HCT116 (cell line): ENCODE measurements at regions not wholly inside any gene's neighbourhood (a gene's known extent, or its start where the extent isn't known, plus 50 kb on each side); places are given as distances from the start of the nearest gene placed in this dataset.

ENCODE experiments used
- ATAC-seq: fragments of 200-7000 bp; cut with Tn5 transposase; 2 replicates; pipeline ENCODE4 v1.9.1; 2020; ENCODE audit warnings: mild to moderate bottlenecking, moderate library complexity
- BruUV-seq: library from RNA; stranded (reverse); fragments of 400-500 nt; replicated peaks from 2 replicates; lab custom pipeline; 2021; lab: Mats Ljungman, UMichigan
- CTCF ChIA-PET: fragments of 300-600 bp; sonication (Branson Sonifier 250); formaldehyde crosslinking; loops from one replicate; lab custom pipeline; 2021; ENCODE audit warnings: antibody characterized with exemption; lab: Charles Lee
- POLR2A ChIA-PET: fragments of 300-600, 350-600 bp; sonication (Branson Sonifier 250); formaldehyde crosslinking; loops from one replicate; lab custom pipeline; 2021; ENCODE audit warnings: antibody characterized with exemption; lab: Charles Lee
- RAD21 ChIA-PET, 2 experiments: fragments of 300-600 bp; sonication (Branson Sonifier 250); formaldehyde crosslinking; loops; one replicate each; lab custom pipeline; 2023; ENCODE audit warnings: low total read pairs in 2 of 2; ENCODE audit not compliant: uncharacterized antibody in 2 of 2, unreplicated experiment in 2 of 2, low non-redundant PET in 1 of 2; lab: Charles Lee
- DNase-seq: peaks from one replicate; pipeline ENCODE4 v3.0.0-alpha.2; 2010; ENCODE audit warnings: low read depth, low spot score
- H2AFZ ChIP-seq: fragments of 200-600 bp; shearing (Covaris generic), sonication (generic); 2 replicates; pipeline ENCODE4 v1.6.1; 2017; ENCODE audit warnings: low read depth, mixed run types, mixed read lengths, antibody characterized with exemption, low read length; ENCODE audit not compliant: poor library complexity, severe bottlenecking
- H3K27ac ChIP-seq: 2 replicates; pipeline ENCODE4 v1.5.1; 2012; ENCODE audit warnings: low read depth, low read length
- H3K27me3 ChIP-seq: fragments of 200-600 bp; sonication (generic); 2 replicates; pipeline ENCODE4 v1.6.1; 2016; ENCODE audit warnings: mixed run types, low read length, mixed read lengths; ENCODE audit not compliant: insufficient read depth
- H3K36me3 ChIP-seq, 2 experiments: fragments of 200-500 bp in 1 of 2; fragments of 200-600 bp in 1 of 2; sonication (Bioruptor generic) in 1 of 2; sonication (generic) in 1 of 2; 2 replicates each; pipeline versions ENCODE4 v1.5.1 to v1.6.1; 2014 to 2016; ENCODE audit warnings: low read length in 2 of 2, inconsistent platforms in 1 of 2, mixed read lengths in 1 of 2, mixed run types in 1 of 2; ENCODE audit not compliant: insufficient read depth in 2 of 2, control insufficient read depth in 1 of 2
- H3K4me1 ChIP-seq, 2 experiments: fragments of 200-600 bp in 1 of 2; sonication (generic) in 1 of 2; 2 replicates each; pipeline versions ENCODE4 v1.5.1 to v1.6.1; 2012 to 2017; ENCODE audit warnings: low read length in 2 of 2, inconsistent platforms in 1 of 2, mild to moderate bottlenecking in 1 of 2, mixed read lengths in 1 of 2, mixed run types in 1 of 2, moderate library complexity in 1 of 2; ENCODE audit not compliant: insufficient read depth in 2 of 2, control insufficient read depth in 1 of 2
- H3K4me2 ChIP-seq: fragments of 200-600 bp; sonication (generic); 2 replicates; pipeline ENCODE4 v1.6.1; 2017; ENCODE audit warnings: mixed run types, low read length, mixed read lengths
- H3K4me3 ChIP-seq, 2 experiments: fragments of 200-600 bp in 1 of 2; sonication (generic) in 1 of 2; replicated peaks in 1 of 2; 2 replicates each; pipeline ENCODE4 v1.5.1; 2011 to 2016; ENCODE audit warnings: low read length in 2 of 2, control low read depth in 1 of 2, low read depth in 1 of 2, mild to moderate bottlenecking in 1 of 2, mixed read lengths in 1 of 2, mixed run types in 1 of 2
- H3K79me2 ChIP-seq: fragments of 200-600 bp; sonication (generic); 2 replicates; pipeline ENCODE4 v1.6.1; 2017; ENCODE audit warnings: mild to moderate bottlenecking, mixed run types, low read length, moderate library complexity, mixed read lengths; ENCODE audit not compliant: insufficient read depth
- H3K9ac ChIP-seq: fragments of 200-600 bp; sonication (generic); 2 replicates; pipeline ENCODE4 v1.6.1; 2016; ENCODE audit warnings: low read length, mixed read lengths
- H3K9me2 ChIP-seq: fragments of 200-600 bp; sonication (generic), shearing (Covaris generic); 2 replicates; pipeline ENCODE4 v1.6.1; 2017; ENCODE audit warnings: mixed run types, mild to moderate bottlenecking, moderate library complexity; ENCODE audit not compliant: insufficient read depth
- H3K9me3 ChIP-seq, 2 experiments: fragments of 200-500 bp in 1 of 2; fragments of 200-600 bp in 1 of 2; sonication (Bioruptor generic) in 1 of 2; sonication (generic) in 1 of 2; 2 replicates each; pipeline ENCODE4 v1.6.1; 2014 to 2017; ENCODE audit warnings: low read length in 2 of 2, mixed read lengths in 2 of 2, inconsistent platforms in 1 of 2, low read depth in 1 of 2, mild to moderate bottlenecking in 1 of 2, mixed run types in 1 of 2, moderate library complexity in 1 of 2; ENCODE audit not compliant: control insufficient read depth in 1 of 2, insufficient read depth in 1 of 2
- H4K20me1 ChIP-seq: fragments of 200-600 bp; sonication (generic), shearing (Covaris generic); 2 replicates; pipeline ENCODE4 v1.6.1; 2017; ENCODE audit warnings: mixed run types, mild to moderate bottlenecking, moderate library complexity; ENCODE audit not compliant: insufficient read depth
- CBX3 ChIP-seq: IDR thresholded peaks from 2 replicates; pipeline ENCODE4 v1.6.1; 2012; ENCODE audit warnings: low read depth
- CTCF ChIP-seq, 3 experiments: fragments of 200-600 bp in 1 of 3; sonication (generic) in 1 of 3; IDR thresholded peaks in 2 of 3; conservative IDR thresholded peaks in 1 of 3; 2 replicates each; pipeline ENCODE4 v1.5.1; 2012 to 2017; ENCODE audit warnings: low read depth in 2 of 3, low read length in 2 of 3, antibody characterized with exemption in 1 of 3, borderline replicate concordance in 1 of 3, control low read depth in 1 of 3, mild to moderate bottlenecking in 1 of 3, mixed read lengths in 1 of 3, mixed run types in 1 of 3, moderate library complexity in 1 of 3; ENCODE audit not compliant: insufficient read depth in 1 of 3
- EGR1 ChIP-seq: IDR thresholded peaks from 2 replicates; pipeline ENCODE4 v1.6.1; 2012; ENCODE audit warnings: low read depth
- FOSL1 ChIP-seq: IDR thresholded peaks from 2 replicates; pipeline ENCODE4 v1.6.1; 2012; ENCODE audit warnings: low read depth
- JUND ChIP-seq: IDR thresholded peaks from 2 replicates; pipeline ENCODE4 v1.6.1; 2012
- MAX ChIP-seq: IDR thresholded peaks from 2 replicates; pipeline ENCODE4 v1.6.1; 2012
- RAD21 ChIP-seq: IDR thresholded peaks from 2 replicates; pipeline ENCODE4 v1.6.1; 2012; ENCODE audit warnings: low read depth, mild to moderate bottlenecking
- REST ChIP-seq: IDR thresholded peaks from 2 replicates; pipeline ENCODE4 v1.6.1; 2012; ENCODE audit warnings: low read depth
- SIN3A ChIP-seq: IDR thresholded peaks from 2 replicates; pipeline ENCODE4 v1.6.1; 2012; ENCODE audit warnings: low read depth
- SP1 ChIP-seq: IDR thresholded peaks from 2 replicates; pipeline ENCODE4 v1.6.1; 2012; ENCODE audit warnings: low read depth
- SRF ChIP-seq: IDR thresholded peaks from 2 replicates; pipeline ENCODE4 v1.6.1; 2012; ENCODE audit warnings: low read depth
- TCF7L2 ChIP-seq: IDR thresholded peaks from 2 replicates; pipeline ENCODE4 v1.7.0; 2011; ENCODE audit warnings: borderline replicate concordance, inconsistent platforms; ENCODE audit not compliant: insufficient read depth, insufficient read length; ENCODE audit errors: extremely low read depth
- ZFX ChIP-seq: fragments of 450-650 bp; IDR thresholded peaks from 2 replicates; pipeline ENCODE4 v1.6.1; 2017
- intact Hi-C: fragments of 100-400 bp; cut with micrococcal nuclease; formaldehyde crosslinking; loops from 2 replicates; pipeline ENCODE4 v1.10.0; 2022

- BruUV-seq: no TSS peak
- POLR2A ChIA-PET: no interaction called here
- CTCF ChIA-PET: no interaction called here
These were observed 61.6 kb upstream of the WDR11 start for GRCh38 chr10:120789303-120790203.

GRCh38 chr10:120791316-120791715 lies 59.8 kb upstream of the WDR11 start:
- ChIA-PET RAD21 (no interaction called here), CTCF (no interaction called here), POLR2A (no interaction called here)
- Histone ChIP-seq H3K9me3 (no peaks in the 10 kb centered on the region), H4K20me1 (no peaks in the 10 kb centered on the region), H3K27ac (no peak overlapping the region), H3K4me2 (no peak overlapping the region), H3K79me2 (no peaks in the 10 kb centered on the region), H2AFZ (no peak overlapping the region), H3K36me3 (no peaks in the 10 kb centered on the region), H3K27me3 (peaks cover 34% of the 10 kb centered on the region), H3K9me2 (no peaks in the 10 kb centered on the region), H3K9ac (no peak overlapping the region), H3K4me1 (no peaks in the 10 kb centered on the region), H3K4me3 (no peak overlapping the region)
- no TSS peak for BruUV-seq
- no peak for DNase-seq
- intact Hi-C loops: no loop called here
- no peak for ATAC-seq
- TF ChIP-seq TCF7L2 (no peak), SIN3A (no peak), RAD21 (no peak), CTCF (IDR thresholded peaks at IDR 0.05 in 2 of 3, conservative IDR thresholded peaks at IDR 0.05 in 1 of 3; ENCODE audit: borderline replicate concordance in 1 of 3, insufficient read depth in 1 of 3, low read depth in 2 of 3, low read length in 2 of 3) (no peak), SRF (no peak), REST (no peak), SP1 (no peak), EGR1 (no peak), JUND (no peak), CBX3 (no peak), ZFX (no peak), FOSL1 (no peak), MAX (no peak)

More at GRCh38 chr10:120789303-120790203, 61.6 kb upstream of the WDR11 start:
- intact Hi-C loops: no loop called here
- no peak for DNase-seq
- RAD21 ChIA-PET: no interaction called here
- Histone ChIP-seq H3K27ac (no peak overlapping the region), H3K36me3 (no peaks in the 10 kb centered on the region), H3K4me2 (no peak overlapping the region), H3K9ac (no peak overlapping the region), H3K79me2 (no peaks in the 10 kb centered on the region), H3K27me3 (peaks cover 41% of the 10 kb centered on the region), H3K9me2 (no peaks in the 10 kb centered on the region), H2AFZ (no peak overlapping the region), H3K9me3 (no peaks in the 10 kb centered on the region), H3K4me3 (no peak overlapping the region), H3K4me1 (no peaks in the 10 kb centered on the region), H4K20me1 (no peaks in the 10 kb centered on the region)
- TF ChIP-seq MAX (no peak), ZFX (no peak), SRF (no peak)
- no peak for ATAC-seq
